Liver (tissue), 3 donors: ENCODE measurements at regions not wholly inside any gene's neighbourhood (a gene's known extent, or its start where the extent isn't known, plus 50 kb on each side); places are given as distances from the start of the nearest gene placed in this dataset.

ENCODE experiments used
- FOXA1 ChIP-seq: IDR thresholded peaks from 2 replicates; pipeline ENCODE4 v1.6.1; 2016; ENCODE audit warnings: antibody characterized with exemption
- JUND ChIP-seq, 2 donors: IDR thresholded peaks; 2 replicates each; pipeline ENCODE4 v1.6.1; 2016; ENCODE audit warnings: antibody characterized with exemption in 2 of 2
- MAX ChIP-seq: IDR thresholded peaks from 2 replicates; pipeline ENCODE4 v1.6.1; 2016; ENCODE audit warnings: antibody characterized with exemption
- RAD21 ChIP-seq, 2 donors: IDR thresholded peaks; 2 replicates each; pipeline ENCODE4 v1.6.1; 2016; ENCODE audit warnings: antibody characterized with exemption in 2 of 2, mild to moderate bottlenecking in 2 of 2
- SP1 ChIP-seq: IDR thresholded peaks from 2 replicates; pipeline ENCODE4 v1.6.1; 2018; ENCODE audit warnings: antibody characterized with exemption, mild to moderate bottlenecking
- TAF1 ChIP-seq: conservative IDR thresholded peaks from 2 replicates; pipeline ENCODE4 v1.6.1; 2016; ENCODE audit warnings: antibody characterized with exemption, mild to moderate bottlenecking
- YY1 ChIP-seq: IDR thresholded peaks from 2 replicates; pipeline ENCODE4 v1.6.1; 2016; ENCODE audit warnings: antibody characterized with exemption, mild to moderate bottlenecking
- TF ChIP-seq, protein P1 (sequence below): fragments of 150-350 bp; IDR thresholded peaks from 2 replicates; pipeline ENCODE4 v1.5.1; 2017; ENCODE audit warnings: improper control_type of control experiment, low read depth, low read length; ENCODE audit not compliant: missing input control
- TF ChIP-seq, protein P2 (sequence below): IDR thresholded peaks from 2 replicates; pipeline ENCODE4 v1.6.1; 2016; ENCODE audit warnings: antibody characterized with exemption, mild to moderate bottlenecking
- donor health status: healthy.
- donor health status: healthy.

DNA sequence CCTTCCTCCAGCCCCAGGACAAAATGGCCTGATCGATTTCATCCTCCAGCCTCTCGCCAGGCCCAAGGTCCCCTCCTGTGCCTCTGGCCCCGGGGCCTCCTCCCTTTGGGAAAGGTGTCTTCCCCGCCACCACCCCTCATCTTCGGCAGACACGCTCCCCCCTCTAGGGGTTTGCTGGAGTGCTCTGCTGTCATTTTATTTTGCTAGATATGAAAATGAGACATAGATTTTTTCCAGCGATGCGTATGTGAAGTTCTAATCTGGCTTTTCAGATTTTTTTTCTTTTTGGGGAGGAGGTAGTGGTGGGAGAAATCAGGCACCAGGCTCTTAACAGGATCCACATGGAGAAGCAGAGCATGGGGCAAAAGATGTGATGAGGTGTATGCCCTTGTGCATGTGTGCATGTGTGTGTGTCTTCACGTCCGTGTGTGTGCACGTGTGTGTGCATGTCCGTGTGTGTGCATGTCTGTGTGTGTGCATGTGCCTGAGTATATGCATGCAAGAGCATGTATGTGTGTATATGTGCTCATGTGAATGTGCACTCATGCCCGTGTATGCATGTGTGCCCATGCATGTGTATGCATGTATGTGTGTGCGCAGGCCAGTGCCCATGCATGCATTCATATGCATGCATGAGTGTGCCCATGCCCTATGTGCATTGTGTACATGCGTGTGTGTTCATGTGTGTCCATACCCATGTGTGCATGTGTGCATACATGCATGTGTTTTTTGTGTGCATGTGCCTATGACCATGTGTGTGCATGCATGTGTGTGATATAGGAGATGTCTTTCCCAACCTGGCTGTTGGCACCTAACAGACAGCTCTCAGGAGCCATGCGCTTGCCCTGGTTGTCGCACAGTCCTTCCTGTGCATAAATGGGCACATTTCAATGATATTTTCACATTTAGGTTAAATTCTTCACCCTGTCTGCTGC lies 203.0 kb downstream of the RBM19 start:
- TF ChIP-seq, protein P1, sequence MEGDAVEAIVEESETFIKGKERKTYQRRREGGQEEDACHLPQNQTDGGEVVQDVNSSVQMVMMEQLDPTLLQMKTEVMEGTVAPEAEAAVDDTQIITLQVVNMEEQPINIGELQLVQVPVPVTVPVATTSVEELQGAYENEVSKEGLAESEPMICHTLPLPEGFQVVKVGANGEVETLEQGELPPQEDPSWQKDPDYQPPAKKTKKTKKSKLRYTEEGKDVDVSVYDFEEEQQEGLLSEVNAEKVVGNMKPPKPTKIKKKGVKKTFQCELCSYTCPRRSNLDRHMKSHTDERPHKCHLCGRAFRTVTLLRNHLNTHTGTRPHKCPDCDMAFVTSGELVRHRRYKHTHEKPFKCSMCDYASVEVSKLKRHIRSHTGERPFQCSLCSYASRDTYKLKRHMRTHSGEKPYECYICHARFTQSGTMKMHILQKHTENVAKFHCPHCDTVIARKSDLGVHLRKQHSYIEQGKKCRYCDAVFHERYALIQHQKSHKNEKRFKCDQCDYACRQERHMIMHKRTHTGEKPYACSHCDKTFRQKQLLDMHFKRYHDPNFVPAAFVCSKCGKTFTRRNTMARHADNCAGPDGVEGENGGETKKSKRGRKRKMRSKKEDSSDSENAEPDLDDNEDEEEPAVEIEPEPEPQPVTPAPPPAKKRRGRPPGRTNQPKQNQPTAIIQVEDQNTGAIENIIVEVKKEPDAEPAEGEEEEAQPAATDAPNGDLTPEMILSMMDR: no peak
- TF ChIP-seq TAF1: no peak
- TF ChIP-seq JUND (IDR thresholded peaks at IDR 0.05): no peak
- TF ChIP-seq YY1: no peak
- no peak for TF ChIP-seq SP1
- no peak for TF ChIP-seq FOXA1
- TF ChIP-seq RAD21 (IDR thresholded peaks at IDR 0.05): no peak
- TF ChIP-seq, protein P2, sequence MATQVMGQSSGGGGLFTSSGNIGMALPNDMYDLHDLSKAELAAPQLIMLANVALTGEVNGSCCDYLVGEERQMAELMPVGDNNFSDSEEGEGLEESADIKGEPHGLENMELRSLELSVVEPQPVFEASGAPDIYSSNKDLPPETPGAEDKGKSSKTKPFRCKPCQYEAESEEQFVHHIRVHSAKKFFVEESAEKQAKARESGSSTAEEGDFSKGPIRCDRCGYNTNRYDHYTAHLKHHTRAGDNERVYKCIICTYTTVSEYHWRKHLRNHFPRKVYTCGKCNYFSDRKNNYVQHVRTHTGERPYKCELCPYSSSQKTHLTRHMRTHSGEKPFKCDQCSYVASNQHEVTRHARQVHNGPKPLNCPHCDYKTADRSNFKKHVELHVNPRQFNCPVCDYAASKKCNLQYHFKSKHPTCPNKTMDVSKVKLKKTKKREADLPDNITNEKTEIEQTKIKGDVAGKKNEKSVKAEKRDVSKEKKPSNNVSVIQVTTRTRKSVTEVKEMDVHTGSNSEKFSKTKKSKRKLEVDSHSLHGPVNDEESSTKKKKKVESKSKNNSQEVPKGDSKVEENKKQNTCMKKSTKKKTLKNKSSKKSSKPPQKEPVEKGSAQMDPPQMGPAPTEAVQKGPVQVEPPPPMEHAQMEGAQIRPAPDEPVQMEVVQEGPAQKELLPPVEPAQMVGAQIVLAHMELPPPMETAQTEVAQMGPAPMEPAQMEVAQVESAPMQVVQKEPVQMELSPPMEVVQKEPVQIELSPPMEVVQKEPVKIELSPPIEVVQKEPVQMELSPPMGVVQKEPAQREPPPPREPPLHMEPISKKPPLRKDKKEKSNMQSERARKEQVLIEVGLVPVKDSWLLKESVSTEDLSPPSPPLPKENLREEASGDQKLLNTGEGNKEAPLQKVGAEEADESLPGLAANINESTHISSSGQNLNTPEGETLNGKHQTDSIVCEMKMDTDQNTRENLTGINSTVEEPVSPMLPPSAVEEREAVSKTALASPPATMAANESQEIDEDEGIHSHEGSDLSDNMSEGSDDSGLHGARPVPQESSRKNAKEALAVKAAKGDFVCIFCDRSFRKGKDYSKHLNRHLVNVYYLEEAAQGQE: no peak
- TF ChIP-seq MAX: no peak
